OCI-LY1 (cell line): ENCODE measurements at regions not wholly inside any gene's neighbourhood (a gene's known extent, or its start where the extent isn't known, plus 50 kb on each side); places are given as distances from the start of the nearest gene placed in this dataset.

Experiments used
- H2AFZ ChIP-seq: fragments of 200-600 bp; sonication (generic), shearing (Covaris generic); 2 replicates; pipeline ENCODE4 v1.6.0; 2014; ENCODE audit warnings: antibody characterized with exemption, mild to moderate bottlenecking, low read length
- H3F3A ChIP-seq: fragments of 200-600 bp; sonication (generic), shearing (Covaris generic); 2 replicates; pipeline ENCODE4 v1.6.0; 2014; ENCODE audit warnings: mild to moderate bottlenecking, antibody characterized with exemption, low read length, moderate library complexity; ENCODE audit not compliant: insufficient read depth
- H3K27ac ChIP-seq: fragments of 200-600 bp; sonication (generic); 2 replicates; pipeline ENCODE4 v1.5.1; 2014; ENCODE audit warnings: low read length, mixed run types, mild to moderate bottlenecking, low read depth; ENCODE audit not compliant: poor library complexity, severe bottlenecking
- H3K27me3 ChIP-seq: fragments of 200-600 bp; sonication (generic); 2 replicates; pipeline ENCODE4 v1.6.0; 2014; ENCODE audit warnings: antibody characterized with exemption, mild to moderate bottlenecking, low read length, moderate library complexity; ENCODE audit not compliant: insufficient read depth
- H3K36me3 ChIP-seq: fragments of 200-600 bp; sonication (generic); 2 replicates; pipeline ENCODE4 v1.6.1; 2014; ENCODE audit warnings: mild to moderate bottlenecking, antibody characterized with exemption, low read length, moderate library complexity, mixed read lengths; ENCODE audit not compliant: insufficient read depth
- H3K4me1 ChIP-seq: fragments of 200-600 bp; sonication (generic); 2 replicates; pipeline ENCODE4 v1.5.1; 2014; ENCODE audit warnings: mild to moderate bottlenecking, low read length, moderate library complexity; ENCODE audit not compliant: insufficient read depth, severe bottlenecking
- H3K4me2 ChIP-seq: fragments of 200-600 bp; sonication (generic), shearing (Covaris generic); 2 replicates; pipeline ENCODE4 v1.6.1; 2014; ENCODE audit warnings: low read length
- H3K4me3 ChIP-seq: fragments of 200-600 bp; sonication (generic); 2 replicates; pipeline ENCODE4 v1.5.1; 2014; ENCODE audit warnings: low read length, low read depth, mild to moderate bottlenecking, mixed read lengths; ENCODE audit not compliant: poor library complexity, severe bottlenecking
- H3K79me2 ChIP-seq: fragments of 200-600 bp; shearing (Covaris generic); 2 replicates; pipeline ENCODE4 v1.6.1; 2016; ENCODE audit warnings: mixed run types, low read length, mixed read lengths; ENCODE audit not compliant: insufficient read depth
- H3K9ac ChIP-seq: fragments of 200-600 bp; sonication (generic), shearing (Covaris generic); 2 replicates; pipeline ENCODE4 v1.6.1; 2014; ENCODE audit warnings: mild to moderate bottlenecking, low read length, mixed read lengths
- H3K9me2 ChIP-seq: fragments of 200-600 bp; sonication (generic), shearing (Covaris generic); 2 replicates; pipeline ENCODE4 v1.6.1; 2014; ENCODE audit warnings: low read depth, mild to moderate bottlenecking, low read length, mixed read lengths
- H3K9me3 ChIP-seq: fragments of 200-600 bp; shearing (Covaris generic); 2 replicates; pipeline ENCODE4 v1.6.1; 2014; ENCODE audit warnings: low read length, mixed read lengths
- H4K20me1 ChIP-seq: fragments of 200-600 bp; sonication (generic), shearing (Covaris generic); 2 replicates; pipeline ENCODE4 v1.6.0; 2016; ENCODE audit warnings: mild to moderate bottlenecking, low read length; ENCODE audit not compliant: insufficient read depth
- CTCF ChIP-seq: fragments of 200-600 bp; sonication (generic), shearing (Covaris generic); IDR thresholded peaks from 2 replicates; pipeline ENCODE4 v1.5.1; 2017; ENCODE audit warnings: mild to moderate bottlenecking, antibody characterized with exemption, low read length, moderate library complexity, mixed read lengths
- EZH2 ChIP-seq: fragments of 200-600 bp; sonication (generic), shearing (Covaris generic); IDR thresholded peaks from 2 replicates; pipeline ENCODE4 v1.8.0; 2017; ENCODE audit warnings: borderline replicate concordance, mixed run types, mild to moderate bottlenecking, antibody characterized with exemption, low read length, moderate library complexity, mixed read lengths

GRCh38 chr4:144206711-144207110, 66.2 kb upstream of the GYPA start:
- TF ChIP-seq EZH2 (no peak), CTCF (no peak)
- no peaks in the 10 kb centered on the region for H3K36me3 ChIP-seq
- H3K9ac ChIP-seq = no peak overlapping the region
- no peaks in the 10 kb centered on the region for H3K79me2 ChIP-seq
- H3K4me3 ChIP-seq = no peak overlapping the region
- H4K20me1 ChIP-seq = no peaks in the 10 kb centered on the region
- H3K27ac ChIP-seq = no peak overlapping the region
- H3K9me3 ChIP-seq = no peaks in the 10 kb centered on the region
- H3K4me1 ChIP-seq = no peaks in the 10 kb centered on the region
- no peaks in the 10 kb centered on the region for H3K27me3 ChIP-seq
- H3K4me2 ChIP-seq = no peak overlapping the region
- H2AFZ ChIP-seq = no peak overlapping the region
- no peaks in the 10 kb centered on the region for H3K9me2 ChIP-seq
- no peaks in the 10 kb centered on the region for H3F3A ChIP-seq

GRCh38 chr4:144208074-144208473, 67.6 kb upstream of the GYPA start:
- no peaks in the 10 kb centered on the region for H3K79me2 ChIP-seq
- H3K4me3 ChIP-seq = no peak overlapping the region
- no peak overlapping the region for H3K27ac ChIP-seq
- H2AFZ ChIP-seq = no peak overlapping the region
- H3F3A ChIP-seq = no peaks in the 10 kb centered on the region
- no peaks in the 10 kb centered on the region for H3K9me2 ChIP-seq
- H3K4me2 ChIP-seq = no peak overlapping the region
- H3K36me3 ChIP-seq = no peaks in the 10 kb centered on the region
- H3K4me1 ChIP-seq = no peaks in the 10 kb centered on the region
- TF ChIP-seq EZH2 (no peak), CTCF (no peak)
- H3K27me3 ChIP-seq = no peaks in the 10 kb centered on the region
- H3K9me3 ChIP-seq = no peaks in the 10 kb centered on the region
- H3K9ac ChIP-seq = no peak overlapping the region
- no peaks in the 10 kb centered on the region for H4K20me1 ChIP-seq

- H3K27me3 ChIP-seq = no peaks in the 10 kb centered on the region
- no peaks in the 10 kb centered on the region for H3K4me1 ChIP-seq
- H3K27ac ChIP-seq = no peak overlapping the region
- H3K9me3 ChIP-seq = no peaks in the 10 kb centered on the region
- H2AFZ ChIP-seq = no peak overlapping the region
- no peaks in the 10 kb centered on the region for H3F3A ChIP-seq
- TF ChIP-seq CTCF = no peak
- no peaks in the 10 kb centered on the region for H3K36me3 ChIP-seq
- H3K9ac ChIP-seq = no peak overlapping the region
- H3K9me2 ChIP-seq = no peaks in the 10 kb centered on the region
- H3K4me3 ChIP-seq = no peak overlapping the region
- no peaks in the 10 kb centered on the region for H3K79me2 ChIP-seq
- H3K4me2 ChIP-seq = no peak overlapping the region
- no peaks in the 10 kb centered on the region for H4K20me1 ChIP-seq
These were observed 69.0 kb upstream of the GYPA start for GRCh38 chr4:144209491-144209890.
